NOMO-1 treated with dmso at 0.1 percent for 144 hours (cell line): ENCODE measurements at regions not wholly inside any gene's neighbourhood (a gene's known extent, or its start where the extent isn't known, plus 50 kb on each side); places are given as distances from the start of the nearest gene placed in this dataset.

Experiments
- DNase-seq: peaks from one replicate; lab custom pipeline; 2025; ENCODE audit not compliant: unreplicated experiment; lab: John Stamatoyannopoulos, UW

GRCh38 chr2:19785867-19786266 is 115.9 kb downstream of the TTC32 start:
- DNase-seq = no peak

GRCh38 chr2:19785447-19785846 is 116.3 kb downstream of the TTC32 start:
- DNase-seq = no peak

- no peak for DNase-seq
Measured at GRCh38 chr2:19784456-19784855, 117.3 kb downstream of the TTC32 start.

- no peak for DNase-seq
Measured at GRCh38 chr2:19783935-19784334, 117.8 kb downstream of the TTC32 start.

GRCh38 chr2:19776941-19777514 is 124.8 kb downstream of the TTC32 start:
- DNase-seq = no peak

- DNase-seq = no peak
Measured at GRCh38 chr2:19775838-19776237, 125.9 kb downstream of the TTC32 start.

- DNase-seq = no peak
Measured at GRCh38 chr2:19775315-19775714, 126.5 kb downstream of the TTC32 start.

- DNase-seq = no peak
Measured at GRCh38 chr2:19774805-19775176, 127.0 kb downstream of the TTC32 start.

GRCh38 chr2:19772981-19773380 is 128.8 kb downstream of the TTC32 start:
- no peak for DNase-seq

GRCh38 chr2:19769513-19769912 is 132.3 kb downstream of the TTC32 start:
- DNase-seq = no peak

- no peak for DNase-seq
Measured at GRCh38 chr2:19767899-19768298, 133.9 kb downstream of the TTC32 start.

- no peak for DNase-seq
Measured at GRCh38 chr2:19764998-19765397, 136.8 kb downstream of the TTC32 start.

GRCh38 chr2:19763731-19764130 is 138.1 kb downstream of the TTC32 start:
- no peak for DNase-seq

GRCh38 chr2:19762959-19763605 is 138.7 kb downstream of the TTC32 start:
- DNase-seq = no peak

- no peak for DNase-seq
Measured at GRCh38 chr2:19762142-19762541, 139.6 kb downstream of the TTC32 start.

- DNase-seq = no peak
Measured at GRCh38 chr2:19759880-19760279, 141.9 kb downstream of the TTC32 start.

GRCh38 chr2:19758658-19759057 is 143.1 kb downstream of the TTC32 start:
- no peak for DNase-seq

- no peak for DNase-seq
Measured at GRCh38 chr2:19757586-19757985, 144.2 kb downstream of the TTC32 start.

GRCh38 chr2:19754907-19755306 is 146.9 kb downstream of the TTC32 start:
- no peak for DNase-seq

- DNase-seq = no peak
Measured at GRCh38 chr2:19753818-19754217, 148.0 kb downstream of the TTC32 start.

- no peak for DNase-seq
Measured at GRCh38 chr2:19753314-19753713, 148.5 kb downstream of the TTC32 start.

GRCh38 chr2:19752500-19752899 is 149.3 kb downstream of the TTC32 start:
- no peak for DNase-seq

- DNase-seq = no peak
Measured at GRCh38 chr2:19751631-19752030, 150.2 kb downstream of the TTC32 start.
